KMS-11 (cell line): ENCODE measurements at regions not wholly inside any gene's neighbourhood (a gene's known extent, or its start where the extent isn't known, plus 50 kb on each side); places are given as distances from the start of the nearest gene placed in this dataset.

Source experiments
- H2AFZ ChIP-seq: fragments of 200-600 bp; sonication (generic); 2 replicates; pipeline ENCODE4 v1.6.1; 2016; ENCODE audit warnings: antibody characterized with exemption, mixed run types, low read depth
- H3K27ac ChIP-seq: fragments of 200-600 bp; sonication (generic); 2 replicates; pipeline ENCODE4 v1.6.1; 2016; ENCODE audit warnings: mild to moderate bottlenecking, mixed run types
- H3K27me3 ChIP-seq: fragments of 200-600 bp; sonication (generic); 2 replicates; pipeline ENCODE4 v1.6.1; 2017; ENCODE audit warnings: mild to moderate bottlenecking, low read depth, mixed run types, moderate library complexity; ENCODE audit not compliant: insufficient read depth
- H3K36me3 ChIP-seq: fragments of 200-600 bp; sonication (generic); 2 replicates; pipeline ENCODE4 v1.6.1; 2017; ENCODE audit warnings: mild to moderate bottlenecking, mixed run types; ENCODE audit not compliant: insufficient read depth
- H3K4me1 ChIP-seq: fragments of 200-600 bp; sonication (generic); 2 replicates; pipeline ENCODE4 v1.6.1; 2016; ENCODE audit warnings: mild to moderate bottlenecking, low read depth, mixed run types; ENCODE audit not compliant: poor library complexity, severe bottlenecking
- H3K4me2 ChIP-seq: fragments of 200-600 bp; sonication (generic); 2 replicates; pipeline ENCODE4 v1.7.0; 2016; ENCODE audit warnings: mild to moderate bottlenecking, mixed run types
- H3K4me3 ChIP-seq: fragments of 200-600 bp; sonication (generic); IDR thresholded peaks from 2 replicates; pipeline ENCODE4 v1.6.1; 2017; ENCODE audit warnings: low read depth, low read length, mixed read lengths; ENCODE audit not compliant: insufficient read depth
- H3K79me2 ChIP-seq: fragments of 200-600 bp; sonication (generic); 2 replicates; pipeline ENCODE4 v1.6.1; 2016; ENCODE audit warnings: low read depth, mixed run types; ENCODE audit not compliant: insufficient read depth
- H3K9ac ChIP-seq: fragments of 200-600 bp; sonication (generic); 2 replicates; pipeline ENCODE4 v1.6.1; 2016; ENCODE audit warnings: mild to moderate bottlenecking, mixed run types
- H4K20me1 ChIP-seq: fragments of 200-600 bp; sonication (generic); 2 replicates; pipeline ENCODE4 v1.6.1; 2016; ENCODE audit warnings: mild to moderate bottlenecking, mixed run types; ENCODE audit not compliant: insufficient read depth
- TF ChIP-seq, protein P1 (sequence below): fragments of 200-600 bp; sonication (generic); conservative IDR thresholded peaks from 2 replicates; pipeline ENCODE4 v1.6.1; 2017; ENCODE audit warnings: low read depth, mild to moderate bottlenecking, antibody characterized with exemption, low read length, moderate library complexity, mixed read lengths

DNA sequence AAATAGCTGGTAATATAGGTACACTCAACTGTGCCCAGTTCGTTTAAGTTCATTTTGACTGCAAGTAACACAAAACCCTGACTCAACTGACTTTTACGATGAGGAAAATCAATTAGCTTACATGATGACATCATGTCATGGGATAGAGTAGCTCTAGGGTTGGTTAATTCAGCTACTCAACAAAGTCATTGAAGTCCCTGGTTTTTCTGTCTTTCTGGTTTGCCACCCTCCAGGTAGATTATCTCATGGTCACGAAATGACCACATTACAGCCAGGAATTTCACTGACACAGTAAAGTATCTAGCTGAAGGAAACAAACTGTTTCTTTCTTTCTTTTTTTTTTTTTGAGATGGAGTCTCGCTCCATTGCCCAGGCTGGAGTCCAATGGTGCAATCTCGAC, 68.5 kb upstream of the FUT8 start:
- Histone ChIP-seq H3K79me2 (no peaks in the 10 kb centered on the region), H3K4me3 (no peak overlapping the region), H3K36me3 (no peaks in the 10 kb centered on the region), H3K27ac (no peak overlapping the region), H3K9ac (no peak overlapping the region), H2AFZ (no peak overlapping the region), H4K20me1 (no peaks in the 10 kb centered on the region), H3K27me3 (no peaks in the 10 kb centered on the region), H3K4me2 (no peak overlapping the region), H3K4me1 (no peaks in the 10 kb centered on the region)
- TF ChIP-seq, protein P1, sequence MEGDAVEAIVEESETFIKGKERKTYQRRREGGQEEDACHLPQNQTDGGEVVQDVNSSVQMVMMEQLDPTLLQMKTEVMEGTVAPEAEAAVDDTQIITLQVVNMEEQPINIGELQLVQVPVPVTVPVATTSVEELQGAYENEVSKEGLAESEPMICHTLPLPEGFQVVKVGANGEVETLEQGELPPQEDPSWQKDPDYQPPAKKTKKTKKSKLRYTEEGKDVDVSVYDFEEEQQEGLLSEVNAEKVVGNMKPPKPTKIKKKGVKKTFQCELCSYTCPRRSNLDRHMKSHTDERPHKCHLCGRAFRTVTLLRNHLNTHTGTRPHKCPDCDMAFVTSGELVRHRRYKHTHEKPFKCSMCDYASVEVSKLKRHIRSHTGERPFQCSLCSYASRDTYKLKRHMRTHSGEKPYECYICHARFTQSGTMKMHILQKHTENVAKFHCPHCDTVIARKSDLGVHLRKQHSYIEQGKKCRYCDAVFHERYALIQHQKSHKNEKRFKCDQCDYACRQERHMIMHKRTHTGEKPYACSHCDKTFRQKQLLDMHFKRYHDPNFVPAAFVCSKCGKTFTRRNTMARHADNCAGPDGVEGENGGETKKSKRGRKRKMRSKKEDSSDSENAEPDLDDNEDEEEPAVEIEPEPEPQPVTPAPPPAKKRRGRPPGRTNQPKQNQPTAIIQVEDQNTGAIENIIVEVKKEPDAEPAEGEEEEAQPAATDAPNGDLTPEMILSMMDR: no peak

DNA sequence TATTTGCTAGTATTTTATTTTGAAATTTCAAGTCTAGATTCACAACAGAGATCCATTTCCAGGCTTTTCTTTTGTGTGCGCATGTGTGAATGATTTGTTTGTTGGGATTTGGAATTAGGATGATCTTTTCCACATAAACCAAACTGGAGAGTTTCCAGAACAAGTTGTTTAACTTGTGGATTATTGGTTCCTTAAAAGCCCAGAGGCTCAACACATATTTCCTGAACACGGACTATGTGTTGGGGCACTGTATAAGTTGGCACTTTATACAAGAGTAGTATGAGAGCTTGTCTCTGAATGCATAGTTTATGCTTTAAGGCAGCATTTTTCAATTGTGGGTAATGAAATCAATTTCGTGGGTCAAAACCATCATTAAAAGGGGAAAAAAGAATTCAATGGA, 67.3 kb upstream of the FUT8 start:
- TF ChIP-seq, protein P1: no peak
- H3K79me2 ChIP-seq: no peaks in the 10 kb centered on the region
- H4K20me1 ChIP-seq: no peaks in the 10 kb centered on the region
- no peaks in the 10 kb centered on the region for H3K4me1 ChIP-seq
- no peak overlapping the region for H2AFZ ChIP-seq
- H3K9ac ChIP-seq: no peak overlapping the region
- H3K36me3 ChIP-seq: no peaks in the 10 kb centered on the region
- no peak overlapping the region for H3K4me3 ChIP-seq
- H3K27ac ChIP-seq: no peak overlapping the region
- H3K4me2 ChIP-seq: no peak overlapping the region
- no peaks in the 10 kb centered on the region for H3K27me3 ChIP-seq

DNA sequence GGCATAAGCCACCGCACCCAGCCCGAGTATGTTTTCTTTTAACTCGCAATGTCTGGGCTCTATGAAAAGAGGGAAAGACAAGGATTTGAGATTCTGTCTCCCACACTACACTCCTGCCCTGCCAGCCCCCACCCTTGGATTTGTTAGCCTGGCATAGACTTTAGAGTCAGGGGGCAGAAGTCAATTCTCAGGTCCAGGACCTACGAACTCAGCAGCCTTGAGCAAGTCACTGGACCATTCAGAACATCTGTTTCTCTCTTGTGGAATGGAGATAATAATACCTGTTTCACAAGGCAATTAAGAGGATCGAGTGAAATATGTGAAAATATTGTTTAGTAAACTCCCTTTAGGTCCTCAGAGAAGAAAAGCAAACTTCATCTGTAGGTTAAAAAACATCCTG, 66.1 kb upstream of the FUT8 start:
- Histone ChIP-seq H3K4me1 (no peaks in the 10 kb centered on the region), H3K36me3 (no peaks in the 10 kb centered on the region), H3K4me3 (no peak overlapping the region), H3K9ac (no peak overlapping the region), H3K27ac (no peak overlapping the region), H4K20me1 (no peaks in the 10 kb centered on the region), H2AFZ (no peak overlapping the region), H3K4me2 (no peak overlapping the region), H3K79me2 (no peaks in the 10 kb centered on the region), H3K27me3 (no peaks in the 10 kb centered on the region)
- TF ChIP-seq, protein P1: no peak

DNA sequence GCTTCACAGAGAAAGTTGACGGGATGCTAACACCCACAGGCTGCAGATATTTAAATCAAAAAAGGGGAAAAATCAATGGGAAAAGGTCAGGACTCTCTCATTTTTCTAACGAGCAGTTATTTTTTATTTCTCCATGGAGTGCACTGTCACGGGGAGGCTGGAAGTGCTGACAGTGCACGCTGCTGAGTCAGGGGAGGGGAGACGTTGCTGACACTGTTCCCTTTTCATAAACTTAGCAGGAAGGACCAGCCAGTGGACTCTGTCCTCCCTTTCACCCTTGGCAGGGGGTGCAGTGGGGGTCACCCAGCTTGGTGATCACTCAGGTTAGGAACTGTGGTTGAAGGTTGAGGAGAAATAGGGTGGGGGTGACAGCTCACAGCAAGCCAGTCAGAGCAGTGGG, 65.6 kb upstream of the FUT8 start:
- H3K79me2 ChIP-seq: no peaks in the 10 kb centered on the region
- H3K27me3 ChIP-seq: no peaks in the 10 kb centered on the region
- H3K27ac ChIP-seq: no peak overlapping the region
- H3K36me3 ChIP-seq: no peaks in the 10 kb centered on the region
- H2AFZ ChIP-seq: no peak overlapping the region
- no peaks in the 10 kb centered on the region for H4K20me1 ChIP-seq
- H3K9ac ChIP-seq: no peak overlapping the region
- TF ChIP-seq, protein P1: no peak
- H3K4me1 ChIP-seq: no peaks in the 10 kb centered on the region
- no peak overlapping the region for H3K4me2 ChIP-seq
- H3K4me3 ChIP-seq: no peak overlapping the region

DNA sequence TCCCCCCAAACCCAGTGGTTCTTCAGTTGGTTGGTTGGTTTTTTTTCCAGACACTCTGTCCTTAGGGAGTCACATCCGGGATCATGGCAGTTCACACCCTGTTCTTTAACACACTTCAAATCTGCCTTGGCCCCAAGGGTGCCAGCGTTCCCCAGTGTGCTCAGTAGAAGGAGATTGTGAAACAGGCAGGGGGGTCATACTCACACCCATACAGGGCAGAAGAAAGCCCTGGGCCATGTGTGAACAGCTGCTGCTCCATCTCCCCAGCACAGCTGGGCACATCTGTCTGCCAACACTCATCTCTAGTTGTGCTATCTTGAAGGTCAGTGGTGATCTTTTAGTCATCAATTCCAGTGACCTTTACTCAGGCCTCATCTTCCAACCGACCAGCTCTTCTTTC, 64.4 kb upstream of the FUT8 start:
- Histone ChIP-seq H3K4me2 (no peak overlapping the region), H3K4me1 (no peaks in the 10 kb centered on the region), H4K20me1 (no peaks in the 10 kb centered on the region), H3K27me3 (no peaks in the 10 kb centered on the region), H3K36me3 (no peaks in the 10 kb centered on the region), H3K9ac (no peak overlapping the region), H3K27ac (no peak overlapping the region), H2AFZ (no peak overlapping the region), H3K79me2 (no peaks in the 10 kb centered on the region), H3K4me3 (no peak overlapping the region)
- TF ChIP-seq, protein P1: no peak
